Pancreas (tissue), 10 donors: ENCODE measurements at regions not wholly inside any gene's neighbourhood (a gene's known extent, or its start where the extent isn't known, plus 50 kb on each side); places are given as distances from the start of the nearest gene placed in this dataset.

Source experiments
- ATAC-seq, 4 donors: fragments of 200-7000 bp; cut with Tn5 transposase; one replicate each; pipeline versions ENCODE4 v1.8.0 to v1.9.1; 2020; ENCODE audit warnings: mild to moderate bottlenecking in 4 of 4, moderate library complexity in 4 of 4
- DNase-seq, 6 donors: peaks; one replicate each; pipeline ENCODE4 v3.0.0-alpha.2; 2020
- FAIRE-seq: peaks from 2 replicates; lab custom pipeline; 2012; peaks lifted over from hg19 to GRCh38; lab: Jason Lieb, UNC
- H3K27ac ChIP-seq, 4 donors: fragments of 200-600 bp; sonication (generic); 1 replicate in 3 of 4; 2 replicates in 1 of 4; pipeline versions ENCODE4 v1.5.0 to v1.8.0; 2020
- H3K27me3 ChIP-seq, 4 donors: fragments of 200-600 bp; one replicate each; pipeline ENCODE4 v1.8.0; 2021
- H3K36me3 ChIP-seq, 3 donors: fragments of 200-600 bp; sonication (generic) in 1 of 3; one replicate each; pipeline versions ENCODE4 v1.5.0 to v1.8.0; 2020 to 2021
- H3K4me1 ChIP-seq, 3 donors: fragments of 200-600 bp; one replicate each; pipeline ENCODE4 v1.8.0; 2021
- H3K4me3 ChIP-seq, 4 donors: fragments of 200-600 bp; sonication (generic) in 2 of 4; one replicate each; pipeline versions ENCODE4 v1.5.0 to v1.8.0; 2020 to 2021
- H3K9me3 ChIP-seq, 4 donors: fragments of 200-600 bp; one replicate each; pipeline ENCODE4 v1.8.0; 2021
- WGBS, 2 donors: extraction: QIAGEN DNeasy Blood & Tissue Kit; methylation state at CpG; one replicate each; pipeline ENCODE4 v1.1.7; 2013; 5-methylcytosine and 5-hydroxymethylcytosine counted together
- intact Hi-C, 3 donors: fragments of 100-400 bp; cut with DNase I; formaldehyde crosslinking; loops; one replicate each; pipeline versions ENCODE4 v1.11.1 to v1.14.2; 2022
- TF ChIP-seq, protein P1 (sequence below), 4 donors: fragments of 200-600 bp; sonication (generic) in 3 of 4; IDR thresholded peaks; one replicate each; pipeline versions ENCODE4 v1.5.0 to v1.8.0; 2021; ENCODE audit warnings: antibody characterized with exemption in 4 of 4
- donor health status: healthy with polysubstance abuse.
- donor health status: DM: no; HTN: no; CAD: no; lungs with moderate emphysema.
- donor health status: DM: no; HTN: no; CAD: no.
- donor health status: control.
- donor health status: control.
- donor health status: Bipolar disorder and iron deficiency.
- donor health status: DM: yes; HTN: yes; CAD: no.
- donor health status: DM: no; HTN: no; CAD: no.
- donor health status: DM: no; HTN: no; CAD: no.
- donor health status: DM: yes; HTN: yes; CAD: no.

- no peak for ATAC-seq
- no peak for DNase-seq
- WGBS, 2 donors = 57 to 94% methylated on average over 1 of the region's 1 CpG
- Histone ChIP-seq H3K4me3 (no peak overlapping the region), H3K27me3 (no peaks in the 10 kb centered on the region), H3K27ac (no peak overlapping the region), H3K4me1 (no peaks in the 10 kb centered on the region), H3K9me3 (no peaks in the 10 kb centered on the region), H3K36me3 (no peaks in the 10 kb centered on the region)
- TF ChIP-seq, protein P1, sequence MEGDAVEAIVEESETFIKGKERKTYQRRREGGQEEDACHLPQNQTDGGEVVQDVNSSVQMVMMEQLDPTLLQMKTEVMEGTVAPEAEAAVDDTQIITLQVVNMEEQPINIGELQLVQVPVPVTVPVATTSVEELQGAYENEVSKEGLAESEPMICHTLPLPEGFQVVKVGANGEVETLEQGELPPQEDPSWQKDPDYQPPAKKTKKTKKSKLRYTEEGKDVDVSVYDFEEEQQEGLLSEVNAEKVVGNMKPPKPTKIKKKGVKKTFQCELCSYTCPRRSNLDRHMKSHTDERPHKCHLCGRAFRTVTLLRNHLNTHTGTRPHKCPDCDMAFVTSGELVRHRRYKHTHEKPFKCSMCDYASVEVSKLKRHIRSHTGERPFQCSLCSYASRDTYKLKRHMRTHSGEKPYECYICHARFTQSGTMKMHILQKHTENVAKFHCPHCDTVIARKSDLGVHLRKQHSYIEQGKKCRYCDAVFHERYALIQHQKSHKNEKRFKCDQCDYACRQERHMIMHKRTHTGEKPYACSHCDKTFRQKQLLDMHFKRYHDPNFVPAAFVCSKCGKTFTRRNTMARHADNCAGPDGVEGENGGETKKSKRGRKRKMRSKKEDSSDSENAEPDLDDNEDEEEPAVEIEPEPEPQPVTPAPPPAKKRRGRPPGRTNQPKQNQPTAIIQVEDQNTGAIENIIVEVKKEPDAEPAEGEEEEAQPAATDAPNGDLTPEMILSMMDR (IDR thresholded peaks at IDR 0.05) = no peak
- FAIRE-seq = no peak
- intact Hi-C loops = no loop called here
Measured at GRCh38 chr11:29306527-29306926, 710.3 kb downstream of the KCNA4 start.

DNA sequence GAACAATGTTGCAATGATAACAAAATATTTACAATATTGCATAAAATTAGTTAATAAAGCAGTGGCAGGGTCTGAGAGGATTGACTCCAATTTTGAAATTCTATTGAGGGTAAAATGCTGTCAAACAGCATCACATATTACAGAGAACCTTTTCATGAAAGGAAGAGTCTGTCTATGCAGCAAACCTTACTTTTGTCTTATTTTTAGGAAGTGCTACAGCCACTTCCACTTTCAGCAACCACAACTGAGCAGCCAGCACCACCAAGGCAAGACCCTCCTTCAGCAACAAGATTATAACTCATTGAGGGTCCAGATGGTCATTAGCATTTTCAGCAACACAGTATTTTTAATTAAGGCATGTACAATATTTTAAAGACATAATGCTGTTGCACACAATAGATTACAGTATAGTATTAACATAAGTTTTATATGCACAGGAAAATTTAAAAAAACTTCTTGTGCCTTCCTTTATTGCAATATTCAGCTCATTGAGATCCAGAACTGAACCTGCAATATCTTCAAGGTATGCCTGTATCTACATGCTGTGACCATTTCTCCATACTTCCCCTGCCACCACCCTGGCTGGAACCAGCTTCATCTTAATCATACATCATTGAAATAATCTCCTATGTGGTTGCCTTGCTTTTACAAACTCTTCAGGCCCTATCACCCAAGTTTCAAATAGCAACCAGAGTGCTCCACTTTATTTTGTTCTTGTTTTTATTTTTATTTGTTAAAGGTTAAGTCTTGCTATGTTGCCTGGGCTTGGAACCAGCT, 711.2 kb downstream of the KCNA4 start:
- DNase-seq = no peak
- no peaks in the 10 kb centered on the region for H3K4me1 ChIP-seq
- no peak overlapping the region for H3K4me3 ChIP-seq
- H3K36me3 ChIP-seq = no peaks in the 10 kb centered on the region
- ATAC-seq = no peak
- FAIRE-seq = no peak
- H3K9me3 ChIP-seq = no peaks in the 10 kb centered on the region
- no peaks in the 10 kb centered on the region for H3K27me3 ChIP-seq
- H3K27ac ChIP-seq = no peak overlapping the region
- intact Hi-C loops = no loop called here
- TF ChIP-seq, protein P1 (IDR thresholded peaks at IDR 0.05) = no peak

DNA sequence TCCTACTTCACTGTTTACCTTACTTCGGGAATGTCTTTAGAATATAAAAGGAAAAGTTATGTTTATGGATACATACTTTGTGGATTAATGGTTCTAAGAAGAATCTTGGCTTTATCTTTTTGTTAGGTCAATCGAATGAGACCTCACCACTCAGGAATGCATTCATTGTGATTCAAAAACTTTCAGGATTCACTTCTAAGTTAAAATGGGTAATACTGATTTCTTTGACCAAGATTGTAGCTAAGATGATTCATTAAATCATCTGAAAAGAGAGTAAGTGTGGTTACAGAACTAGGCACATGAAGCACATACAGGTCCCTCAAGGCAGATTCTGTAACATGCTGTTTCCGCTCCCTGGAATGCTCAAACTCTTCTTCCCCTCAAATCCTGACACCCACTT, 716.4 kb downstream of the KCNA4 start:
- no peaks in the 10 kb centered on the region for H3K9me3 ChIP-seq
- no peaks in the 10 kb centered on the region for H3K4me1 ChIP-seq
- FAIRE-seq = no peak
- no peak for ATAC-seq
- H3K27ac ChIP-seq = no peak overlapping the region
- no peak for DNase-seq
- intact Hi-C loops = no loop called here
- H3K36me3 ChIP-seq = no peaks in the 10 kb centered on the region
- H3K27me3 ChIP-seq = no peaks in the 10 kb centered on the region
- WGBS, 2 donors = 52 to 67% methylated on average over 3 of the region's 3 CpGs
- TF ChIP-seq, protein P1 (IDR thresholded peaks at IDR 0.05) = no peak
- H3K4me3 ChIP-seq = no peak overlapping the region

DNA sequence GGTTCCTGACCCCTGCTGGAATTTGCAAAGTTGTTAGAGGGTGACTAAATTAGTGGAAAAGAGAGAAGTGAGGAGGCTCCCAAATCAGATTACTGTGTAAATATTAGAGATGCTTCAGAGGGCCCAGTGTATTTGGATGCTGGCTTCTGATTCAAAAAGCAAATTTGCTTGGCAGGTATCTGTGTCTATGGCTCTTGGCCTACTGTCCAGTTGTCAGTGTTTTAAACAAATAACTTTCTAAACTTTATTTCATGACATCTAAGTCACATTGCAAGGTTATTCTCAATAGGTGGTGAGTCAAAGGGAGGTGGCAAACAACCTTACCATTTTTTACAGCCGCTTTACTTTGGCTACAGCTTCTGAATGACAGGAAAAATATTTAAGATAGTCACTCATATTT, 720.1 kb downstream of the KCNA4 start:
- intact Hi-C loops = no loop called here
- H3K27me3 ChIP-seq = no peaks in the 10 kb centered on the region
- DNase-seq = no peak
- FAIRE-seq = no peak
- WGBS, 2 donors = 82 to 94% methylated on average over 1 of the region's 1 CpG
- TF ChIP-seq, protein P1 (IDR thresholded peaks at IDR 0.05) = no peak
- no peaks in the 10 kb centered on the region for H3K9me3 ChIP-seq
- H3K27ac ChIP-seq = no peak overlapping the region
- H3K4me3 ChIP-seq = no peak overlapping the region
- ATAC-seq = no peak
- H3K36me3 ChIP-seq = no peaks in the 10 kb centered on the region
- no peaks in the 10 kb centered on the region for H3K4me1 ChIP-seq

DNA sequence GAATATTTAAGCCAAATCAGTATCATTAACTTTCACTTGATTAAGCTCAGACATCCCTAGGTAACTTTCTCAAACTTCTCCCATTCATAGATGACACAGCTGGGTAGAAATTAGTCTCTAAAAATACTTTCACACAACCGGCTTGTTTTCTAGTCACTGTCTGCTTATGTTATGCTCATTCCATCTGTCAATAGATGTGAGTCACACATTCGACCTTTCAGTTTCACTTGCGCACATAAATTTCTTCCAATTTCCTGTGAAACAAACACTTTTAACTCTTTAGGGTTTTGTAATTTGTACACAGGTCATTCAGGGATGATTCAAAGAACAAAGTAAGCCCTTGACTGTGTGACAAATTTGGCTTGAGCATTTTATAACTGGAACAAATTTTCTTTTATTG, 723.0 kb downstream of the KCNA4 start:
- Histone ChIP-seq H3K4me3 (no peak overlapping the region), H3K9me3 (no peaks in the 10 kb centered on the region), H3K27me3 (no peaks in the 10 kb centered on the region), H3K27ac (no peak overlapping the region), H3K4me1 (no peaks in the 10 kb centered on the region), H3K36me3 (no peaks in the 10 kb centered on the region)
- DNase-seq (no peak), FAIRE-seq (no peak), ATAC-seq (no peak)
- 19 to 23% methylated on average over 3 of the region's 3 CpGs for WGBS, 2 donors
- intact Hi-C loops = no loop called here
- TF ChIP-seq, protein P1 (IDR thresholded peaks at IDR 0.05) = no peak
